Effector memory CD8-positive, alpha-beta T cell (primary cell): ENCODE measurements at regions not wholly inside any gene's neighbourhood (a gene's known extent, or its start where the extent isn't known, plus 50 kb on each side); places are given as distances from the start of the nearest gene placed in this dataset.

ENCODE experiments used
- ATAC-seq: fragments of 150-1000 bp; cut with Tn5 transposase; replicated peaks from 2 replicates; pipeline ENCODE4 v1.10.0; 2021; ENCODE audit warnings: mild to moderate bottlenecking, moderate library complexity
- DNase-seq, 3 experiments: peaks; one replicate each; pipeline ENCODE4 v3.0.0; 2021
- H3K27ac Mint-ChIP-seq, 2 donors: one replicate each; pipeline ENCODE4 v1.8.0; 2022; ENCODE audit warnings: mild to moderate bottlenecking in 2 of 2, mixed read lengths in 2 of 2, moderate library complexity in 2 of 2
- H3K27me3 Mint-ChIP-seq, 2 donors: one replicate each; pipeline ENCODE4 v1.8.0; 2022; ENCODE audit warnings: mixed read lengths in 2 of 2
- H3K36me3 Mint-ChIP-seq: one replicate; pipeline ENCODE4 v1.8.0; 2022; ENCODE audit warnings: mild to moderate bottlenecking, moderate library complexity, mixed read lengths; ENCODE audit not compliant: insufficient read depth
- H3K4me1 Mint-ChIP-seq, 2 donors: one replicate each; pipeline ENCODE4 v1.8.0; 2022; ENCODE audit warnings: low read depth in 2 of 2, mixed read lengths in 2 of 2
- H3K4me3 Mint-ChIP-seq, 2 donors: one replicate each; pipeline ENCODE4 v1.8.0; 2022; ENCODE audit warnings: mild to moderate bottlenecking in 2 of 2, mixed read lengths in 2 of 2, moderate library complexity in 2 of 2
- H3K9me3 Mint-ChIP-seq, 2 donors: one replicate each; pipeline ENCODE4 v1.8.0; 2022; ENCODE audit warnings: mixed read lengths in 2 of 2

DNA sequence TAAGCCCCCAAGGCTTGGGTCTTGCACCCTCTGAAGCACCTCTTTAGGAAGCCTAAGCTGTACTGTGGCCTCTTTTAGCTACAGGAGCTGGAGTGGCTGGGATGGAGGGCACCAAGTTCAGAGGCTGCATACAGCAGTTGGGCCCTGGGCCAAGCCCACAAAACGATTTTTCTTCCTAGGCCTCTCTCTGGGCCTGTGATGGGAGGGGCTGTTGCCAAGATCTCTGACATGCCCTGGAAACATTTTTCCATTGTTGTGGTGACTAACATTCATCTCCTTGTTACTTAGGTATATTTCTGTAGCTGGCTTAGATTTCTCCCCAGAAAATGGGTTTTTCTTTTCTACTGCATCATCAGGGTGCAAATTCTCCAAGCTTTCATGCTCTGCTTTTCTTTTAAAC is 375.7 kb upstream of the NPSR1 start:
- Mint-ChIP-seq H3K27ac (no peak overlapping the region), H3K9me3 (peaks cover 6 to 12% of the 10 kb centered on the region in 2 donors), H3K4me3 (no peak overlapping the region)

DNA sequence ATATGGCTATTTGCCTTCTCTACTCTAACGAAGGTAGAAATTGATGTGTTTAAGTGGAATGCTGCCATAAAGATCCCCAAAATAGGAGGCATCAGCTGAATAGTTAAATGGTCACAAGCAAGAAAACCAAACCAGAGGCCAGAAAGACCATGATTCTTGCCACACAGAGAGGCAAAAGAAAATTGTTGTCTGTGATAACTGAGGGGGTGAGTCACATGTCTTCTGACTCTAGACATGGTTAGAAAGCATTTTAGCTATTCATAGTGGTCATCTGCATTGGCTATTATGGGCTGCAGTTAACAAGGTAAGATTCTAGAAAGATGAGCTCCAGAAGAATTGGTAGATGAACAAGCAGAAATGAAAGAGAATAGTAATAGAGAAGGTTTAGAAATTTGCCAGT is 361.4 kb upstream of the NPSR1 start:
- Mint-ChIP-seq H3K4me3 (no peak overlapping the region), H3K27ac (no peak overlapping the region), H3K9me3 (no peaks in the 10 kb centered on the region), H3K36me3 (no peaks in the 10 kb centered on the region), H3K4me1 (no peaks in the 10 kb centered on the region), H3K27me3 (no peaks in the 10 kb centered on the region)
- ATAC-seq = no peak
- DNase-seq = no peak

More for the DNA sequence above, 375.7 kb upstream of the NPSR1 start:
- DNase-seq (no peak), ATAC-seq (no peak)
- Mint-ChIP-seq H3K27me3 (no peaks in the 10 kb centered on the region), H3K4me1 (no peaks in the 10 kb centered on the region), H3K36me3 (no peaks in the 10 kb centered on the region)

DNA sequence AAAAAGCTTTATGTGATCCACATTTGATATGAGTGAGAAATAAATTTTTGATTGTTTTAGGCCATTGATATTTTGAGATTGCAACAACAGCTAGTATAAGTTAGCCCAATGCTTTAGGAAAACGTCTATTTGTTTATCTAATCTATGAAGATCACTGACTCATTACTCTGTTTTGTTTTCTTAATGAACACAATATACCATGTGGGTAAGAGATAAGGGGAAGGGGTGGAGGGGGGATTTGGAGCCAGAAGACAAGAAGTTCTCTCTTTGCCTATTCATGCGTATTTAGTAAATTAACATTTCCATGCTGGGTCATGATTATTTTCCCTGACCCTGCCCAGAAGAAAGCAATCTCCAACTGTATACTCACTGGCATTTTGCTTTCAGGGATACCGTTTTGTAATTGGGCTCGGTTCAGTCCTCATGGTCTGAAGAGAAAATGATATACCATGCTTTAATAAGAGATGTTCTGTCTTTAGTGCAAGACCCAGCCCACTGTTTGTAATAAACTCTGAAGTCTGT is 359.5 kb upstream of the NPSR1 start:
- H3K36me3 Mint-ChIP-seq = no peaks in the 10 kb centered on the region
- no peak overlapping the region for H3K4me3 Mint-ChIP-seq
- DNase-seq (no peak), ATAC-seq (no peak)
- no peaks in the 10 kb centered on the region for H3K4me1 Mint-ChIP-seq
- H3K27me3 Mint-ChIP-seq = no peaks in the 10 kb centered on the region
- H3K27ac Mint-ChIP-seq = no peak overlapping the region
- no peaks in the 10 kb centered on the region for H3K9me3 Mint-ChIP-seq

DNA sequence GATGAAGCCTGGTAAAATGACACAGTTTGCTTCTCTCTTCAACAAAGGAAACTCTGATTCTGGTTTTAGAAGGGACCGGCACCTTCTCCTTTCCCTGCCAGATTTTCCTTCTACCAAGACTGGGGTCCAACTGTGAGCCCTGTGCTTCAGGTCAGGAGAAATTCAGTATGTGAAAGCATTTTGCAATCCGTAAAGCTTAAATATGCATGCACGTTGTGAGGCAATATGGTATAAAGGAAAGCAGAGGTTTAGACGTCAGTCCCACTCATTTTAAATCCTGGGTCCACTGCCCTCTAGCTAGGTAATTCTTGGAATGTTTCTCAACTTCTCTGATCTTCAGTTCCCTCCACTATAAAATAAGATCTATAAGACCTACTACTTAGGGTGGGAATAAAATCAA is 359.0 kb upstream of the NPSR1 start:
- Mint-ChIP-seq H3K9me3 (no peaks in the 10 kb centered on the region), H3K27me3 (no peaks in the 10 kb centered on the region), H3K4me3 (no peak overlapping the region), H3K4me1 (no peaks in the 10 kb centered on the region), H3K27ac (no peak overlapping the region), H3K36me3 (no peaks in the 10 kb centered on the region)
- DNase-seq (no peak), ATAC-seq (no peak)

DNA sequence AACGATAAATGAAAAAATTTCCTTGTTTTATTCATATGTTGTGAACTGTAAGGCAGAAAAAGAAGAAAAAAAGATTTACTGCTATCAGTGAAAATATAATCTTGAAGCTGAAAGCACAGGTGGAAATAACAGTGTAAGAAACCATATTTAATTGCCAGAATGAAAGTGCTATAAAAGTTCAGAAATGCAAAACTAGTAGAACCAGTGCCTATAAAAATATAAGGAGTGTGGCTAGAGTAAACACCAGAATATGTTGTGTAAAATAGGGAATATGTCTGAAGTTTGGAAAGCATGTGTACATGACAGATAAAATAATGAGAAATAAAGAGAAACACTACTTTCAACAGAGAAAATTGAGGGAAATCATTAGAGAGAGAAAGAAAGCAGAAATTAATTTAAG is 350.5 kb upstream of the NPSR1 start:
- Mint-ChIP-seq H3K9me3 (no peaks in the 10 kb centered on the region), H3K4me1 (no peaks in the 10 kb centered on the region), H3K27ac (no peak overlapping the region), H3K27me3 (no peaks in the 10 kb centered on the region), H3K4me3 (no peak overlapping the region), H3K36me3 (no peaks in the 10 kb centered on the region)
- ATAC-seq (no peak), DNase-seq (no peak)

DNA sequence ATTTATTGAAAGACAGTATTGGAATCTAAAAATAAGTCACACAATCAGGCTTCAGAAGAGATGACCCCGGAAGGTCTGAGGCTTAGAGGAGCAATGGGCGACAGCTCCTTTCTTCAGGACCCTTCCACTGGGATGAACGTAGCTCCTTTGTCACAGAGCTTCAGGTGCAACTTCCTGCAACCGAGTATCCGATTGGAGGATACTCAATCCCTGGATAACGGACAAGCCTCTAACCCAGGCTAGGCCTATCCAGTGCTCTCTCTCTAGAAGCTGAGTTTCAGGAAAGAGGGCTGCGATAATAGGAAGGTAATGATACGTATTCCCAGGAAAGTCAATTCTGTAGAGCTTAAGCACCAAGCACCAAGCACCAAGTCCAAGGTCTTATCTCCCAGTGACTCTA is 349.4 kb upstream of the NPSR1 start:
- no peaks in the 10 kb centered on the region for H3K36me3 Mint-ChIP-seq
- no peaks in the 10 kb centered on the region for H3K4me1 Mint-ChIP-seq
- peaks cover 0 to 6% of the 10 kb centered on the region in 2 donors for H3K9me3 Mint-ChIP-seq
- DNase-seq = no peak
- no peak for ATAC-seq
- no peaks in the 10 kb centered on the region for H3K27me3 Mint-ChIP-seq
- H3K4me3 Mint-ChIP-seq = no peak overlapping the region
- no peak overlapping the region for H3K27ac Mint-ChIP-seq

DNA sequence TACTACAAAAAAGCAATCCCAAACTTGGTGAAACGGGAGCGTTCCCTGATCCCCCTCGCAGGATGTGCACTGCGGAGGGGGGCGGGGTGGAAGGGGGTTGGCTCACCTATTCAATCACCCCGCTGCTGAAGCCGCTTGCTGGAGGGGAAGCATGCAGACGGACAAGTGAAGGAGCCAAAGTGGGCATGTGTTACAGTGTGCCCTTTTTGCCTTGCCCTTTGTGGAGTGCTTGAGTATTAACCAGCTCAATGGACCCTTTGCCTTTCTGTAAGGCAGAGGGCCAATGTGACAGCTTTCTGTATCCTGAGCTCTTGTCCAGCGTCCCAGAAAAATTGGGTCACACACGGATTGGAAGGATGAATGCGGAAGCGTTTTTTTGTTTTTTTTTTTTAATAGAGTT is 348.9 kb upstream of the NPSR1 start:
- Mint-ChIP-seq H3K4me1 (no peaks in the 10 kb centered on the region), H3K4me3 (no peak overlapping the region), H3K36me3 (no peaks in the 10 kb centered on the region), H3K9me3 (peaks cover 0 to 6% of the 10 kb centered on the region in 2 donors), H3K27me3 (no peaks in the 10 kb centered on the region), H3K27ac (no peak overlapping the region)
- ATAC-seq = no peak
- no peak for DNase-seq

DNA sequence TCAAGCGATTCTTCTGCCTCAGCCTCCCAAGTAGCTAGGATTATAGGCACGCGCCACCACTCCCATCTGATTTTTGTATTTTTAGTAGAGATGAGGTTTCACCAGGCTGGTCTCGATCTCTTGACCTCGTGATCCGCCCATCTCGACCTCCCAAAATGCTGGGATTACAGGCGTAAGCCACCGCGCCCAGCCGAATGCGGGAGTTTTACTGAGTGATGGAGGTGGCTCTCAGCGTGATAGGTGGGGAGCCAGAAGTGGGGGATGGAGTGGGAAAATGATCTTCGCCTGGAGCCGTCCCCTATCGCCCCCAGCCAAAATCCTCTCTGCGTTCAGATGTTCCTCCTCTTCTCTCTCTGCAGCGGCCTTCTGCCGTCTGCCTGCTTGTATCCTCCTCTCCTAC is 348.4 kb upstream of the NPSR1 start:
- Mint-ChIP-seq H3K36me3 (no peaks in the 10 kb centered on the region), H3K27ac (no peak overlapping the region), H3K9me3 (peaks cover 0 to 8% of the 10 kb centered on the region in 2 donors), H3K4me3 (no peak overlapping the region), H3K27me3 (no peaks in the 10 kb centered on the region), H3K4me1 (no peaks in the 10 kb centered on the region)
- DNase-seq (no peak), ATAC-seq (no peak)

DNA sequence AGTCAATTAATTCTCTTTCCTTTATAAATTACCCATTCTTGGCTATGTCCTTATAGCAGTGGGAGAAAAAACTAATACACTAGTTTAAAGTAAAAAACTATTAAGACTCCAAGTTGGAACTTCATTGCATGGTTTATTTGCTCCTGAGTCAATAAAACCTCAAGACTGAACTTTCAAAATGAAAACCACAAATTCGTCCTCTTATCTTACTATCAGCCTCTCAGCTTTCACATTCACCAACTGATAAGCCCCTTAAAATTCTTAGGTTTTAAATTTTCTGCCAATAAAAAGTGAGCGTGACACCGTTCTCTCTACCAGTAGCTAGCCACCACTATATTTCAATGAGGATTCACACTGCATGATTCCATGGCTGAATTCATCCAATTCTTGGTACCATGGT is 346.4 kb upstream of the NPSR1 start:
- Mint-ChIP-seq H3K27ac (no peak overlapping the region), H3K27me3 (no peaks in the 10 kb centered on the region), H3K4me1 (no peaks in the 10 kb centered on the region), H3K9me3 (peaks cover 2 to 19% of the 10 kb centered on the region in 2 donors), H3K4me3 (no peak overlapping the region), H3K36me3 (no peaks in the 10 kb centered on the region)
- ATAC-seq (no peak), DNase-seq (no peak)

DNA sequence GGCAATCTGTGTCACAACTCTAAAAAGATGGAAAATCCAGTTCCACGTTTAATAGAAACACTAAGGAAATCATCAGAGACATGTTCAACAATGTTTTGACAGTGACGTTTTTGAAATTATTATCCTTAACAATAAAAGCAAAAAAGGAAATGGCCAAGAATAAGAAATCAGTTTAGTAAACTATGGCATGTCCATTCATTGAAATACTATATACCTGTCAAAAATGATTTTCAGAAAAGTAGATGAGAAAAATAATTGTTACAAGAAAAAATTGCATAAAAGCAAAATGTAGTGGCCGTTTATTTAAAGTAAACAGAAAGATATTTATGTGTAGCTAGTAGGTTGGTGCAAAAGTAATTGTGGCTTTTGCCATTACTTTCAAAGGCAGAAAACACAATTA is 345.4 kb upstream of the NPSR1 start:
- H3K4me3 Mint-ChIP-seq = no peak overlapping the region
- H3K27ac Mint-ChIP-seq = no peak overlapping the region
- peaks cover 2 to 19% of the 10 kb centered on the region in 2 donors for H3K9me3 Mint-ChIP-seq
- H3K36me3 Mint-ChIP-seq = no peaks in the 10 kb centered on the region
- ATAC-seq (no peak), DNase-seq (no peak)
- H3K27me3 Mint-ChIP-seq = no peaks in the 10 kb centered on the region
- no peaks in the 10 kb centered on the region for H3K4me1 Mint-ChIP-seq

DNA sequence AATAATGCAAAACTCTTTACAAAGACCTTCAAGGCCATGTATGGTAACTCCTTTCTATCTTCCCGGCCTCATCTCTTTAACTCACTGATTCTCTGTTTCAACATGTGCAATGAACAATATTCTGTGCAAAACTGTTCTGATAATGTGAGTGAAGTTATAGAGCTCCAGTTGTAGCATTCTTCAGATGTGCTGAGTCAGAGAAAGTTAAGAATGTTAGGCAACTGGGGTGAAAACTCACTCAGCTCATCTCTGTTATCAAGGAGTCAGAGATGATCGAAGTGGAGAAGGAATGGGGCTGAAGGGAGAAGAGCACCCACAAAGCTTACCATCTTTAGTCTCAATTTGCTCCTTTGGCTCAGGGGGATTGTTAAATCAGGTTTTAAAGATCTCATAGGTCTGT is 344.7 kb upstream of the NPSR1 start:
- Mint-ChIP-seq H3K9me3 (peaks cover 2 to 19% of the 10 kb centered on the region in 2 donors), H3K36me3 (no peaks in the 10 kb centered on the region), H3K4me1 (no peaks in the 10 kb centered on the region)

DNA sequence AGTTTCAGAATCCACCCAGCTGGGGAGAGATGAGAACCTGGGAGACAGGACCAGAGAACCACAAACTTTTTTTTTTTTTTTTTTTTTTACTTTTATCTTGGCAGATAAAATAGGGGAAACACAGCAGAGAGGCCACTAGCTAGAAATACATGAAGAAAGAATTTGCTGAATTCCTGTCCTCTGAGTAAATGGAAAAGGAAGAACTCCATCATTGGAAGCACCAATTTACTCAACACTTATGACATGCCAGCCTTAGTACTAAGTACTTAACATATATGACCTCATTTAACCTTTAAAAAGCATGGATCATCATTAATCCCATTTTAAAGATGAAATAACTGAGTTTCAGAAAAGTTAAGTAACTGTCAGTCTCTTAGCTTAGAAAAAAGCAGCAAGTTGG is 343.0 kb upstream of the NPSR1 start:
- no peak overlapping the region for H3K27ac Mint-ChIP-seq
- H3K4me1 Mint-ChIP-seq = no peaks in the 10 kb centered on the region

More for the DNA sequence above, 344.7 kb upstream of the NPSR1 start:
- no peak for DNase-seq
- no peak for ATAC-seq
- H3K4me3 Mint-ChIP-seq = no peak overlapping the region
- H3K27ac Mint-ChIP-seq = no peak overlapping the region
- H3K27me3 Mint-ChIP-seq = no peaks in the 10 kb centered on the region

DNA sequence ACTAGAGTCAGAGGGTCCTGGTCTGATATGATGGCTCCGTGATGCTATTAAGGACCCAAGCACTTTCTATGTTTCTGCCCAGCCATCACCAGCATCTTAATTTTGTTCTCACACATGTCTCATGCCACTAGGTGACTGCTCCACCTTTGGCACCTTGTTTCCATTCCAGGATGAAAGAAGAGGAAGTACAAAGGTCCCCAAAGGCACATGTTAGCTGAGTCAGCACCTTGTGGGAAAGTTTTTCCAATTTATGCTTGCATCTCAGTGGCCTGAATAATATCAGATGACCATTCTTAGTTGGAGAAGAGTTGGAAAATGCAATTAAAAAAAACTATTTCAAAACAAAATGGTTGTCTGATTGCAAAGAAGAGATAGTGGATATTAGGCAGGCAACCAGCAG is 341.0 kb upstream of the NPSR1 start:
- DNase-seq (no peak), ATAC-seq (no peak)
- peaks cover 2 to 19% of the 10 kb centered on the region in 2 donors for H3K9me3 Mint-ChIP-seq
- peaks cover 8 to 12% of the 10 kb centered on the region in 2 donors for H3K27me3 Mint-ChIP-seq
- no peak overlapping the region for H3K27ac Mint-ChIP-seq
- H3K4me1 Mint-ChIP-seq = peaks cover 0 to 2% of the 10 kb centered on the region in 2 donors
- H3K4me3 Mint-ChIP-seq = no peak overlapping the region
- H3K36me3 Mint-ChIP-seq = no peaks in the 10 kb centered on the region

More for the DNA sequence above, 343.0 kb upstream of the NPSR1 start:
- DNase-seq = no peak
- Mint-ChIP-seq H3K36me3 (no peaks in the 10 kb centered on the region), H3K27me3 (no peaks in the 10 kb centered on the region), H3K4me3 (no peak overlapping the region), H3K9me3 (peaks cover 2 to 19% of the 10 kb centered on the region in 2 donors)
- no peak for ATAC-seq

DNA sequence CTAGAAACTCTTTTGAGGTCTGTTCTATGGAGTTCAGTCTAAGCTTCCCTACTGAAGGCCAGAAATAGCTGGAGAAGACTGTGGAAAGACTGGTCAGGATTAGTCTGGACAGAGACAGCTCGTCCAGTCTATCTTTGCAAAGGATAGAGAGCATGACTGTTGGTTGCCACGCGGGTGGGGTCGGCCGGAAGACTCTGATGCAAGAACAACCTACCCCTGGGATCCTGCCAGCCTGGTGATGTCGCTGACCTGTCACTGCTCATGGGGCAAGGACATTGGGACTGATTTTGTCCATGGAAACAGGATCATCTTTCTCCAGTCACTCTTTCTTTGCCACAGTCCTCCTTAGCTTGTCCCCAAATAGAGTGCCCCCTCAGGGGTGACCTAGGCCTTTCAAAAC is 337.6 kb upstream of the NPSR1 start:
- Mint-ChIP-seq H3K4me1 (peaks cover 0 to 2% of the 10 kb centered on the region in 2 donors), H3K36me3 (no peaks in the 10 kb centered on the region), H3K27me3 (peaks cover 11 to 25% of the 10 kb centered on the region in 2 donors), H3K27ac (no peak overlapping the region), H3K9me3 (peaks cover 0 to 2% of the 10 kb centered on the region in 2 donors), H3K4me3 (no peak overlapping the region)
- DNase-seq = no peak
- ATAC-seq = no peak
